ENCODE measurements at regions not wholly inside any gene's neighbourhood (a gene's known extent, or its start where the extent isn't known, plus 50 kb on each side); places are given as distances from the start of the nearest gene placed in this dataset.

GRCh38 chr7:145434811-145435210, 599.0 kb upstream of the TPK1 start:
- H3K18ac ChIP-seq (ENCODE audit: low read depth, low read length), result no peak overlapping the region
- peaks cover 14% of the 10 kb centered on the region for H3K9me3 ChIP-seq (ENCODE audit: control insufficient read depth, insufficient read depth, low read length)
- H2AFZ ChIP-seq (replicated peaks; ENCODE audit: low read length, poor library complexity), result no peak overlapping the region
- no peak overlapping the region for H3K4me3 ChIP-seq (ENCODE audit: insufficient read depth, low read depth, low read length)
- no peak overlapping the region for H2BK15ac ChIP-seq (ENCODE audit: low read depth, low read length)
- ChIA-PET CTCF (interaction anchor here (0.6 kb wide), 1 partner anchor 84 kb away, joined by 3 read pairs; no protein-coding TSS in a partner anchor), POLR2A (ENCODE audit: unreplicated experiment) (no interaction called here)
- intact Hi-C loops (cut with micrococcal nuclease), result no loop called here
- H3K9ac ChIP-seq (ENCODE audit: low read depth, low read length), result no peak overlapping the region
- no peak overlapping the region for H3K4me2 ChIP-seq (ENCODE audit: low read depth, low read length)
- H3K4me1 ChIP-seq (ENCODE audit: control insufficient read depth, insufficient read depth, low read length), result no peaks in the 10 kb centered on the region
- H3K79me1 ChIP-seq (ENCODE audit: low read depth in 1 of 2, low read length in 2 of 2), result no peaks in the 10 kb centered on the region
- no CpG with 5 or more reads among the region's 7 CpGs for WGBS, 2 experiments (ENCODE audit: extremely low coverage in 2 of 2, insufficient read length in 1 of 2)
- no peaks in the 10 kb centered on the region for H3K9me1 ChIP-seq (ENCODE audit: insufficient read depth, low read length)
- no peak overlapping the region for H3K56ac ChIP-seq (ENCODE audit: extremely low read depth, insufficient read depth, low read length)
- H2AK5ac ChIP-seq (ENCODE audit: low read depth, low read length), result no peak overlapping the region
- H3K14ac ChIP-seq (replicated peaks; ENCODE audit: low read depth, low read length), result no peak overlapping the region
- H2BK5ac ChIP-seq (ENCODE audit: low read depth, low read length, poor library complexity, severe bottlenecking), result no peak overlapping the region
- H2BK120ac ChIP-seq (ENCODE audit: low read depth, low read length), result no peak overlapping the region
- TF ChIP-seq SMC3 (IDR thresholded peaks at IDR 0.05; ENCODE audit: low read depth, low read length) (no peak), RFX5 (IDR thresholded peaks at IDR 0.05; ENCODE audit: low read depth, low read length) (no peak), POLR2A (IDR thresholded peaks at IDR 0.05; ENCODE audit: low read depth, low read length) (no peak), CEBPB (IDR thresholded peaks at IDR 0.05; ENCODE audit: low read depth, low read length) (no peak), NFE2L2 (IDR thresholded peaks at IDR 0.05; ENCODE audit: low read depth, low read length) (no peak), MAFK (IDR thresholded peaks at IDR 0.05; ENCODE audit: low read depth, low read length) (no peak), FOS (IDR thresholded peaks at IDR 0.05; ENCODE audit: low read depth, low read length) (no peak)
- TF ChIP-seq, protein P1, sequence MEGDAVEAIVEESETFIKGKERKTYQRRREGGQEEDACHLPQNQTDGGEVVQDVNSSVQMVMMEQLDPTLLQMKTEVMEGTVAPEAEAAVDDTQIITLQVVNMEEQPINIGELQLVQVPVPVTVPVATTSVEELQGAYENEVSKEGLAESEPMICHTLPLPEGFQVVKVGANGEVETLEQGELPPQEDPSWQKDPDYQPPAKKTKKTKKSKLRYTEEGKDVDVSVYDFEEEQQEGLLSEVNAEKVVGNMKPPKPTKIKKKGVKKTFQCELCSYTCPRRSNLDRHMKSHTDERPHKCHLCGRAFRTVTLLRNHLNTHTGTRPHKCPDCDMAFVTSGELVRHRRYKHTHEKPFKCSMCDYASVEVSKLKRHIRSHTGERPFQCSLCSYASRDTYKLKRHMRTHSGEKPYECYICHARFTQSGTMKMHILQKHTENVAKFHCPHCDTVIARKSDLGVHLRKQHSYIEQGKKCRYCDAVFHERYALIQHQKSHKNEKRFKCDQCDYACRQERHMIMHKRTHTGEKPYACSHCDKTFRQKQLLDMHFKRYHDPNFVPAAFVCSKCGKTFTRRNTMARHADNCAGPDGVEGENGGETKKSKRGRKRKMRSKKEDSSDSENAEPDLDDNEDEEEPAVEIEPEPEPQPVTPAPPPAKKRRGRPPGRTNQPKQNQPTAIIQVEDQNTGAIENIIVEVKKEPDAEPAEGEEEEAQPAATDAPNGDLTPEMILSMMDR (conservative IDR thresholded peaks at IDR 0.05; ENCODE audit: low read depth, low read length), result no peak
- no peaks in the 10 kb centered on the region for H3K36me3 ChIP-seq (ENCODE audit: control insufficient read depth, insufficient read depth, low read length)
- H3K27ac ChIP-seq (ENCODE audit: insufficient read depth, low read length), result no peak overlapping the region
- DNase-seq (no peak), ATAC-seq (ENCODE audit: low read depth) (no peak)
- dilution Hi-C loops (cut with HindIII; ENCODE audit: low sequenced_read_pairs, unreplicated experiment), result no loop called here
- no peaks in the 10 kb centered on the region for H4K20me1 ChIP-seq (ENCODE audit: insufficient read depth, low read length)
- no peak overlapping the region for H4K91ac ChIP-seq (ENCODE audit: insufficient read depth, low read depth, low read length)
- H3K27me3 ChIP-seq (ENCODE audit: control insufficient read depth, insufficient read depth, low read length), result no peaks in the 10 kb centered on the region
- H4K8ac ChIP-seq (ENCODE audit: low read depth in 2 of 2, low read length in 2 of 2), result no peak overlapping the region
- no peak overlapping the region for H2AK9ac ChIP-seq (replicated peaks; ENCODE audit: low read depth, low read length, poor library complexity)
- H3K4ac ChIP-seq (ENCODE audit: low read depth, low read length), result no peak overlapping the region
- in situ Hi-C loops (cut with MboI; ENCODE audit: low sequenced_read_pairs), result no loop called here
- no peak overlapping the region for H4K5ac ChIP-seq (ENCODE audit: low read depth, low read length)
- H2BK20ac ChIP-seq (ENCODE audit: low read depth, low read length), result no peak overlapping the region
- BruUV-seq (replicated peaks), result no TSS peak
- no peak overlapping the region for H3K23ac ChIP-seq (ENCODE audit: low read depth, low read length)

Data from IMR-90 (cell line).